HG03442 (cell line): ENCODE measurements at regions not wholly inside any gene's neighbourhood (a gene's known extent, or its start where the extent isn't known, plus 50 kb on each side); places are given as distances from the start of the nearest gene placed in this dataset.

ENCODE experiments used
- ATAC-seq: cut with Tn5 transposase; IDR thresholded peaks from one replicate; pipeline ENCODE4 v1.9.1; 2021; ENCODE audit warnings: mild to moderate bottlenecking, moderate library complexity; ENCODE audit not compliant: unreplicated experiment

- no peak for ATAC-seq
Measured at GRCh38 chr10:78932861-78933260, 135.9 kb upstream of the ZMIZ1 start.

- no peak for ATAC-seq
Measured at GRCh38 chr10:78933828-78934531, 134.8 kb upstream of the ZMIZ1 start.

- no peak for ATAC-seq
Measured at GRCh38 chr10:78934532-78934898, 134.3 kb upstream of the ZMIZ1 start.

GRCh38 chr10:78934994-78935602 is 133.7 kb upstream of the ZMIZ1 start:
- no peak for ATAC-seq

- no peak for ATAC-seq
Measured at GRCh38 chr10:78935697-78936407, 132.9 kb upstream of the ZMIZ1 start.

- no peak for ATAC-seq
Measured at GRCh38 chr10:78936412-78937342, 132.1 kb upstream of the ZMIZ1 start.

GRCh38 chr10:78937393-78937792 is 131.4 kb upstream of the ZMIZ1 start:
- no peak for ATAC-seq

GRCh38 chr10:78937800-78938694 is 130.7 kb upstream of the ZMIZ1 start:
- no peak for ATAC-seq

GRCh38 chr10:78938695-78939672 is 129.8 kb upstream of the ZMIZ1 start:
- no peak for ATAC-seq

- no peak for ATAC-seq
Measured at GRCh38 chr10:78942091-78942501, 126.7 kb upstream of the ZMIZ1 start.

- no peak for ATAC-seq
Measured at GRCh38 chr10:78944723-78945312, 123.9 kb upstream of the ZMIZ1 start.

GRCh38 chr10:78945838-78946237 is 122.9 kb upstream of the ZMIZ1 start:
- ATAC-seq: no peak

- no peak for ATAC-seq
Measured at GRCh38 chr10:78947226-78947625, 121.5 kb upstream of the ZMIZ1 start.

GRCh38 chr10:78947733-78948132 is 121.0 kb upstream of the ZMIZ1 start:
- no peak for ATAC-seq

- no peak for ATAC-seq
Measured at GRCh38 chr10:78948621-78949030, 120.1 kb upstream of the ZMIZ1 start.

- ATAC-seq: no peak
Measured at GRCh38 chr10:78950656-78951587, 117.8 kb upstream of the ZMIZ1 start.

- ATAC-seq: no peak
Measured at GRCh38 chr10:78952030-78952429, 116.7 kb upstream of the ZMIZ1 start.
